CD4-positive, alpha-beta T cell treated with Interleukin-4 for 4 hours (primary cell): ENCODE measurements at regions not wholly inside any gene's neighbourhood (a gene's known extent, or its start where the extent isn't known, plus 50 kb on each side); places are given as distances from the start of the nearest gene placed in this dataset.

Experiments
- DNase-seq: peaks from one replicate; pipeline ENCODE4 v3.0.0-alpha.2; 2020

DNA sequence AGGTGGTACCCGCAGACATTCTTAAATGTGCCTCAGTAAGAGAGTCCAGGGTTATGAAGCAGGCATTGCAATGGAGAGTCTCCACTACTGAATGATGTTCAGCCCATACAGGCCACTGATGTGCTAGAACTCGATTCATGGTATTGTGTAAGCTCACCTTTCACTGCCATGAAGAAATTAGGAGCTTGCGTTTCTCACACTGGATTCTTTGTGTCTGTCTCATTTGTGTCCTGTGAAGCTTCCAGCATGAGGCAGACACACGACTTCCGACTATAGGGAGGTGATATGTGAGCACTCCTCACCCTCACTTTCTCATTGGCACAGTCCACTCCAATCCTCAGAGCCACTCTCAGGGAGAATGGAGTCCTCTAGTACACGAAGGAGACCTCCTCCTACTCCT, 677.4 kb upstream of the RAB6C start:
- DNase-seq, result no peak

DNA sequence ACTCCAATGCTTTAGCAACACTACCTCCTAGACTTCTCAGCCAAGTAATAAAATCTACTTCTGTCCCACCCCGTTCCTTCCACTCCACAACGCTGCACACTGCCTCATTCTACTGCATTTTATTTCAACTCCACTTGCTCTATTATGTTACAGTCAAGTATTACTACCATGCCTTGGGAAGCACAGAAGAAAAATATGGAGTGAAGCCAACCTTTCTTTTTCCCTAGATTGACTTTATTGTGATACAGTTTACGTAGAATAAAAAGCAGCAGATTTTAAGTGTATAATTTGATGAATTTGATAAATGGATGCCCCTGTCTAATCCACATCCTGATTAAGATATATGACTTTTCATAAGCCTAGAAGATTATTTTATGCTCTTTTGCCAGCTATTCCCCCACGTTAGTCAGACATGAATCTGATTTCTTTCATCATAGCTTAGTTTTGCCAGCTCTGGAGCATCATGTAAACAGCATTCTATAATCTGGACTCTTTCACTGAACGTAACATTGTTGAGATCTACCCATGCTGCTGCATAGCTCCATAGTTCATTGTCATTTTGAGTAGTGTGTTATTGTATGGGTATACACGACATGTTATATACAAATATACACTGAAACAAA, 676.8 kb upstream of the RAB6C start:
- DNase-seq, result no peak

DNA sequence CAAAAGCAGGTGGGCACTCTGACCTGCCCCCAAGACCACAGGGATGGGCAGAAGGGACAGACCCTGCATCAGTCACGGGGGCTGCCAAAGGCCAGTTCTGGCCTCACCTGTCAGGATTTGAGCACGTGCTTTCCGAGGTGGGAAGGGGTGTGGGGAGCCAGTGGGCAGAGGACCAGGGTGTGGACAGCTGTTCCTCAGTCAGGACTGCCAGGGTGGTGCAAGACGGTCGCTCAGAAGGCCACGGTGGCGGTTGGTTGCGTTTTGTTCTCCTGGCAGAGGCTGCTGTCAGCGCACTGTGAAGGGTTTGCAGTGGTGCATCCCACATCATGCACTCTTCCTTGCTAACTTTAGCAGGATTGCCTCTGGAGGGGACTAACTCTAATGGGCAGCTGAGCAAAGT, 665.3 kb upstream of the RAB6C start:
- no peak for DNase-seq

DNA sequence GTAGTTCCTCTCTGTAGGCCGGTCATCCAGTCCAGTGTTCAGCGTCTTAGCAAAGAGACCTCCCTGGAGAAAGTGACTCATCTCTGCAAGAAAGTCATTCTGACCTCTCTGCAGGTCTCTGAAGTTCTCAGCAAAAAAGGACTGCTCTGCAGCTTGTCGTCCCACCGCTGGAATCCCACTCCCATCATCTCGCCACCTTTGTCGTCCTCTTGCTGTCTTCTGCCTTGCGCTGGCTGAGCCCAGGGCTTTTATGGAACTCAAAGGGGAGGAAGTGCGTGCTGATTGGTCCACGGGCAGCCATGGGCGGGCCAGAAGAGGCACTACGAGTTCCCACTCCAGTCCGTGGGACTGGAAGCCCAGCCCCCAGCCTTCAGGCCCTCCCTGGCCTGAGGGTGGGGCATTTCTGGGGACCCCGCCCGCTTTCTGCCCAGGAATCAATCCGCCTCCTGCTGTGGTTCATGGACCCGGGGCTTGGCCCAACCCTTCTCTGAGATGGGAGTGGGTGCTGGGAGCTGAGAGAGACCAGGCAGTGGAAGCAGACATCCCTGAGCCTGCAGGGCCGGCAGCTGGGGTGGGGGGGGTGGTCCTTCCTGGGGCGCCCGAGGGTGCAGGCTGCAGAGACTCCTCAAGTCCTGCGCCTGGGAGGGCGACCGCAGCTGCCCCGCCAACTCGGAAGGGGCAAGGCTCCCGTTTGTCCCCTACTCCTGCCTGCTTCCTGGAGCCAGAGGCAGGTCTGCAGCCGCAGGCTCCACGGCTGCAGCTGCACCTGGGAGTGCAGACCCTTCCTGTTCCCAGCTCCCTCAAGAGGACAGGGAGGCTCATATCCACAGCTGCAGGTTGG, 660.7 kb upstream of the RAB6C start:
- no peak for DNase-seq

DNA sequence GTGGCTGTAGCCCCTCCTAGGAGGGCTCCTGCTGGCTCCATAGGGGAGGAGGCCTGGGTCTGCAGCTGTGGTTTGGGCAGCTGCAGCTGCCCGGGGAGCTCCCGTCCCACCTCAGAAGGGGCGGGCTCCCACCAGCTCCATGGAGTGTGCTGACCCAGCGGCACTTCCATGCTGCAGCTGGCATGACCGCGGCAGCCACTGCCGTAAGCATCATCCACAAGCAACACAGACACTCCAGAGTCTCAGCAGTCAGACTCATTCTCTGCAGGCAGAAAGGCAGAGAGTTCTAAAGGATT, 660.1 kb upstream of the RAB6C start:
- DNase-seq, result no peak

DNA sequence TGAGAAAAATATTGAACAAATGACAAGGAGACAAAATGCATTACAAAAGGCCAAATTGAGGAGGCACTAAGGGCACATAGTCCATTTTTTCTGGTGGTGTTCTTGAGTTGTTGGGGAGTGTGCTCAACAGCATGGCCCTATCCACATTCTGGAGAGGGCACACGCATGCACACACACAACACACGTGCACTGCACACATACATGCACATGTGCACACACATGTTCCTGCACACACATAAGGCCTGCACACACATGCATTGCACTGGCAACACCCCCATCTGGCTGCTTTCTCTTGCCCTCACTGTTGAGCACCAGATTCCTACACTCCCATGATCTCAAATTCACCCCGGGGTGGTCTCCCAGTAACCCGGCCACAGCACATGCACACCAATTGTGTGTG, 659.2 kb upstream of the RAB6C start:
- no peak for DNase-seq

DNA sequence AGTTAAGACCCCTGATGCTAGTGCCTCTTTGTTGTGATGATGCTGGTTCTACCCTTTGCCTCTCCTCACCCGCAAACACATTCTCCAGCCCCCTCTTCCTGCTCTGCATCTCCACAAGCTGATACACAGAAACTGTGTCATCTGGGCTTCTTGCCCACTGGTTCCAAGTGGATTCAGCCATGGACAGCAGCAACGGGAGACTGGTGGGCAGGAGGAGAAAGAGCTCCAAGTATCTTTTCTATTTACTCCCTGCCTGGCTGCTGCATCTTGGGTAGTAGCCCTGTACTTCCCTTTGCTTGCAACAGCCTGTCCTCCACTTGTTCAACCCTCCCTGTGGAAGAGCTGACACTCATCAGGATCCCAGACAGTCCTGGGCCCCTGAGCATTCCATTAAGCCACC, 655.1 kb upstream of the RAB6C start:
- DNase-seq, result no peak

DNA sequence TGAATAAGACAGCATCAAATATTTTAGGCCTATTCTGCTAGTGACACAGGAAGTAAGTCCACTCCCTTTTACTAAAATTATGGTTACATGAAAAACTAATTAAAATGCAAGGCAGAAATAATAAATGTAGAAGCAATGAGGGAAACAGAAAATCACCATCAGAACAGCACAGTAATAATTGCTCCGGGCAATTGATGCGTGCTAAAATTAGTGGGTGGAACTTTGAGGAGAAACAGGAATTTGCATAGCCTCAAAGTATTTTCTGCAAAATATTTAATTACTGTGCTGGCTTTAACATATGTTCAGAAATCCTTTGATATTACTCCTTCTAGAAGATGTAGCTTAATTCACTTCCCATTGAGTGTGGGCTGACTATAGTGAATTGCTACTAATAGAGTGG, 654.3 kb upstream of the RAB6C start:
- DNase-seq, result no peak

DNA sequence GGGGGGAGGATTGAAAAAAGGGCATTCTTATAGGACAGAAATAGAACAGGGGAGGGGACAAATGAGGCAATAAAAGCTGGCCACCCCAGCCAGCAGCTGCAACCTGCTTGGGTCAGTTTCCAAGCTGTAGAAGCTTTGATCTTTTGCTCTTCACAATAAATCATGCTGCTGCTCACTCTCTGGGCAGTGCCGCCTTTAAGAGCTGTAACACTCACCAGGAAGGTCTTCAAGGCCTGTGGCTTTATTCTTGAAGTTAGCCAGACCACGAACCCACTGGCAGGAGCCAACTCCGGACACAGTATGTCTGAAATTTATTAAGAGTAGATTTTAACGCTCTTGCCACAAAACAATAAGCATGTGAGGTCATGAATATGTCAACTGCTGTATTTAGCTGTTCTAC, 649.9 kb upstream of the RAB6C start:
- no peak for DNase-seq

DNA sequence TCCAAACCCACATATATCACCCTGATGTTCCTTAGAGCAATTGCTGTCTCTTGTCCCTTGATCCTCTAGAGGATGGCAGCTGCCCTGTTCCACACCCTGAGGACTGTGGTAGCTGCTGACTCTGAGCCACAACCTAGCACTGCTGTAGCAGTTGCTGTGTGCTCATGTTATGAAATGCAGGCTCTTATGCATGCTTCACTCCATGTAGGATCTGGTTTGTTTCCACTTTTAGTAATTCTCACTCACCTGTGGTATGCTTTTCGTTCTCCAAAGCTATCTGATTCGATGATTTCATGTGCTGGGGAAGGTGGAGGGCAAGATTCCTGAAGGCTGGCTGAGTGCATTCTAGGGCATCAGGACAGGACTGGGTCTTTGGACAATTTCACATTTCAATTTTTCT, 649.0 kb upstream of the RAB6C start:
- DNase-seq, result no peak

DNA sequence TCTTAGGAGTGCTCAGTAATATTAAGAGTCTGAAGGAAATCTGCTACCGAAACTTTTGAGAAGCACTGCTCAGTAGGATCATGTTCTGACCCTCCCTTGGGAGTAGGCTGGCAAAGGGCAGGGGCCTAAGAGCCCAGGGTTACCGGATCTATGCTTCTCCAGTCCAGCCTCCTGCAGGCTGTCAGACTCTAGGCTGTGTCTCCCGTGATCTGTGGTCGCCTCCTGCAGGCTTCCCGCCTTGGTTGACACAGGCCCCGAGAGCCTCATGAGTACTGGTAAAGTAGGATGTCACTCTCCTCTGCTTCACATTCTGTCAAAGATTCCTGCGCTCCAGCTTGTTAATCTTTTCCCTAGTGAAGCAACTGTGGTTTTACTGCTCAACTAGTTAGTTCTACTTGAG, 647.8 kb upstream of the RAB6C start:
- DNase-seq, result no peak

DNA sequence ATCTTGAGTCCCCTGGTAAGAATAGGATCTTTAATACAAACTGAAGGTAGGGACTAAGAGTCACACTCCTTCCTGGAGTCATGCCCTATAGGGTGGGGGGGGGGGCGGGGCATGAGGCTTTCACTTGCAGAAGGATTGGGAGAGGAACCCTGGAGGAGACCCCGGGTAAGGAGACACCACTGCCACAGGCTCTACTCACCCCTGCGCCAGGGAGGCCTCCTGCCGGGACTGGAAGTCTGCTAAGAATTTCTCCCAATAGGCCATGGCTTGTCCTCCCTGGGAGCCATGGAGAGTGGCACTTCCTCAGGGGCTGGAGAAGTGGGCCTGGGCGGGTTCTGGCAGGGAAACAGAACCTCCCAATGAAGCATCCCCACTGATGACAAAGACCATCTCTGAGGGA, 645.3 kb upstream of the RAB6C start:
- no peak for DNase-seq

DNA sequence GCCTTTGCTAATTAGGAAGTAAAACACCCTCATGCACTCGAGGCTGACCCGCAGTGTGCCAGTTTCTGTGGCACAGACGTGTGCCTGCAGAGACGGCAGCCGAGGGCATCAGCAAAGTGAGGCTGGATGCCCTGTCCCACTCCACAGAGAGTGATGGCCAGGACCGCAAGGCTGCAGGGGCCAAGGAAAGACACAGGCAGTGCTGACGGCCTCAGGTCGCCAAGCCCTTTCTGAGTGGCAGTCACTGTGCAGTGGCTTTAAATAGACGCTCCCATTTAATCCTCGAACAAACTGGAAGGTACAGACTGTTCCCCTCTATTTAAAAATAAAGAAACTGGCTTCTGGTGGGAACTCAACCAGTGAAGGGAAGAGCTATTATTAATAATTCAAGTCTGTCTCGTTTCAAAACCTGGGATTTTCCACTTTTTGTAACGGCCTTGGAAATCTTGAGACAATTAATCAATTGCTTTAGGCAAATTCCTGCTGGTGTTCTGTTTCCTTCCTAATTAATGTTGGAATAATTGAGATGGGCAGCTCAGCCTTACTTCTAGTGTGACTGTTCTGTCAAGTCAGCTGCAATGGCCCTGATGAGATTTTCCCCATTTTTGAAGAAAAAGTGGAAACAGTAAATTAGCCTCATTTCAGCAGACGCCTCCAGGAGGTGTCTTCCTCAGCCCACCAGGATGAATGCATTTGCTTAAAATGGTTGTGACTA, 644.6 kb upstream of the RAB6C start:
- DNase-seq, result no peak

DNA sequence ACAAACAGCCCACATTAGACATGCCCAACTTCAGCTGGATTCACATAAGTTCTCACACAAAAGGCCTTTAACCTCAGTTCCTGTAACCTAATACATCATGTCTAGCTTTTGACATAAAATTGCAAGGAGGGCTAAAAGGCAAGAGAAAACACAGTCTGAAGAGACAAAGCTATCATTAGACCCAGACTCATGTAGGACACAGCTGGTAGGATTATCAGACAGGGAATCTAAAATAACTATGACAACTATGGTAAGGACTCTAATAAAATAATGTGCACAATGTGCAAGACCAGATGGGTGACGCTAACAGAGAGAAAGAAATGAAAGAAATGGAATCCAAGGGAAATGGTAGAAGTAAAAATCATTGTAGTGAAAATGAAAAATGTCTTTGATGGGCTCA, 643.2 kb upstream of the RAB6C start:
- no peak for DNase-seq

DNA sequence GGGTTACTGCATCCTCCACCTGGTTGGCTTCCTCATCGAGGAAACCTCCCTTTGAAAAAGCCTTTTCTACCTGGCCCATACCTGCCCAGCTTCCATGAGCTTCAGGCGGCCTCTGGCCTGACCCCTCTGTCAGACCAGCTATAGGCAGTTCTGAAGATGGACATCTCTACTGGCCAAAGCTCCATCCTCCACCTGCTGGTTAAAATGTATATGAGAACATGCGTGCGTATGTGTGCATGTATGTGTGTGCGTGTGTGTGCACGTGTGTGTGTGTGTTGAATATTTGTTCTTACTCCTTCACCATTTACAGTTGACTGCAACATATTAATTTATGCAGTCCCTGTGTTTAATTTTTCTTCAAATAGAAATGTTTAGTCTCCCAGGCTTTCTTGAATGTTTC, 642.4 kb upstream of the RAB6C start:
- DNase-seq, result no peak

DNA sequence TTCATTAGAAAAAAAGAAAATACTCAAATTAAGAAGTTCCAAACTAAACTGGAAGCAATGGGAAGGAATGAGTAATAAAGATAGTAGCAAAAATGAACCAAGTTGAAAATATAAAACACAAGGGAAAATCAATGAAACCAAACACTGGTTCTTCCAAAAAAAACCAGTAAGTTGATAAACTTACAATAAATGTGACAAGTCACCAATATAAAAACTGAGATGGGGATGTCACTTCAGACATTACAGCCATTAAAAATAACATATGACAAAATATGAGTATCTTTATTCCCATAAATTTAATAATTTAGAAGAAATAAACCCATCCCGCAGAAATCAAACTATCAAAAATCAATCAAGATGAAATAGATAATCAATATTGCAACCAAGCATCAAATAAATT, 633.9 kb upstream of the RAB6C start:
- no peak for DNase-seq

DNA sequence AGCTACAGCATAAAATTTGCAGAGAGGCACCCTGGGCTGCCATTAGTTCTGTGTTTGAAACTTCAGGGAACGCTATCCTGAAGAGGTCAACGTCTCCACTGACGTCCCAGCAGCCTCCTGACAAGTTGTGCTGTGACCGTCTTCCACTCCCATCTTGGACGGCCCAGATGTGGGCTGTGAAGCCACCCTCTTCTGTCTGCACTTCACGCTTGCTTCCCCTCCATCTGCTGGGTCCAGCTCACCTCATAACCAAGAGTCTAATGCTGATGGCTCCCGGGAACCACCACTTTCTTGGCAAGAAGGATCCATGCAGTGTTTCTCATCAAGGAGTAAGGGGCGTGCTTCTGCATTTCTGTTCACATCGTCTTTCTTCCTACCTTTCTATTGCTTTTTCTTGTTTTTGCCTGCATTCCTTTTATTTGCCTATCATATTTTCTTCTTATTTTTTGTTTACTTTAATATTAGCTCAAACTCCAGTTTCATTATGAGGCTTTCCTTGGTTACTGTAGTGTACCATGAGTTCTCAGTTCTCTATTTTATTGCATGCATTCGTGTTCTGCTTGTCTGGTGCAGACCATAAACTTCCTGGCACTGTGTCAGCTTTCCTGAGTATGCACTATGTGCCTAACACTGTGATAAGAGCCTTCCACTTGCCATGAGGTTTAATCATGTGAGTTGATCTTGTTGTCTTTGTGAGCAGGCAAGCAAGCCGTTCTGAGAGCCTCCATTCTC, 631.8 kb upstream of the RAB6C start:
- DNase-seq, result no peak

DNA sequence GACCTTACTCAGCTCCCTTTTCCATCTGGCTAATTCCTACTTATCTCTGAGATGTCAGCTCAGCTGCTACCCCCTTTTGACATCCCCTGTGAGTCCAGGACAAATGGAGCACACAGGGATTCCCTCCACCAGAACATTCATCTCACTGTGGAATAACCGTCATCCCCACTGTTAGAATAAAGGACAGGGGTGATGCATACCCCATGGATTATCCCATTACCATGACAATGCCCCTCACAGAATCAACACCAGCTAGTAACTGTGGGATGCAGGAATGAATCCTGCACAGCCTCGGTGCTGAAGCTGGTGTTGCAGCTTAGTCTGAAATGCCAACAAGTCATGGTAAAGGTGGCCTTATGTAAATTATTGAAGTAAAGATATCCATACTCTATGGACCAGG, 624.8 kb upstream of the RAB6C start:
- DNase-seq, result no peak

DNA sequence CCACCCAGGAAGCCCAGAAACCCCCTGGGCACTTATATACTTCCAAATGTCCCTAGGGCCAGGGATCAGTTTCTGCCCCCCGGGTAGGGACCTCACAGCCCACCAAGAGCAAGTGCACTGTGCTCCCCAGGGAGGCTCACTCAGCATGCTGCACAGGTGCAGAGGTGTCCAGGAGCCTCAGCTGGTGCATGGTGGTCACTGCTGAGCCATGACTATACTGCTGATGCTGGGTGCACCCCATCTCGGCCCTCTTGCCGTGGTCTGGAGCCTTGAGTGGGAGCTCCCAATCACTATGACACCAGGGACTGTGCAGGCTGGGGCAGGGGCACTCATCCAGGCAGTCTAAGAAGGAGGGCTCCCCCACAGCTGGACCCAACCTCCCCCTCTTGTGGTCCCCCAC, 617.8 kb upstream of the RAB6C start:
- DNase-seq, result no peak

DNA sequence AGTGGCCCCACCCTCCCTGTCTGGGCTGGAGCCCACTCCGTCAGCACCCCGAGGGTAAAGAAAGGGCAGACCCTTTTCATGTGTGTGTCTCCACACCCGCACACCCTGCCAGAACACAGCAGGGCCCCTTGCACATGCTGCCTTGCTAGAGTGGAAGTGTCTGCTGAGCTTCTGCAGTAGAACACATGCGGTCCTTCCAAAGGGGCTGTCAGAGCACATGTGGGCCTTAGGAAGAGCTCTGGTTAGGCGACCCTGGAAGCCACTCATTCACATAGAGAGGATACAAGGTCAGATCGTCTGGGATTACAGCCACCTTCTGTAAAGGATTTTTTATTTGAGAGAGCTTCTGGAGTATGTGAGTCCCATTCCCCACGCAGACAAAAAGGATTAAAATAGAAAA, 613.2 kb upstream of the RAB6C start:
- DNase-seq, result no peak

DNA sequence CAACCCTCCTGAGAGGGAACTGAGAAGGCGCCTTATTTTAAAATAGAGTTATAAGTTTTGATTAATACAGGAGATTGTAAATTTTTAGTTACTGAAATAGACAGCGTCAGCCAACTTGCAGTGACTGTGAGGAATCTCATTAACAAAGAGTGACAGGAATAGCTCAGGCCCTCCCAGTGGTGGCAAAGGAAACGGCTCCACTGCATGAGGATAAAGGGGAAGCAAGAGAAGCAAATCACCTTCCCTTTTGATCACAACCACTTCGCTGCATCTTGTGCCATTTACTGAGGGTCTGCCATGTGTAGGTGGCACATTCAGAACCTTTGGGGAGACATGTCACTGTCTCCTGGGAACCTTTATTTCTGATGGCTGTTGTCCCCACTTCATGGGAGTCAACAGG, 612.4 kb upstream of the RAB6C start:
- no peak for DNase-seq

DNA sequence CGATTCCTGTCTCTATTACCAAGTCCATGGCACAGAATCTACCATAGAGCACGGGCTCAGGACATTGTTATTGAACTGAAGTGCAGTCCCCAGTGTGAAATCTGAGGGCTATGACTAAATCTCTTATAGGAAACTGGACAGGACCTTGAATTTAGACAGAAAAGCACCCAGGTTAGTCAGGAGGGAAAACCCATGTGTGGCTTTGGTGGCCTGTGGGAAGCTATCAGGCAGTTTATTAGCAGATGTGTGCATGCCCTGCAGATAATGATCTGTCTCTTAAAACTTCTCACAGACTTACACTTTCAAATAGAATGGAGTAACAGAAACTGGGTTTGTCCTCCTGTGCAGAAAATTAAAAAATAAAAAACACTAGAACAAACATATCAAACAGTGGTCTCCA, 610.0 kb upstream of the RAB6C start:
- no peak for DNase-seq

DNA sequence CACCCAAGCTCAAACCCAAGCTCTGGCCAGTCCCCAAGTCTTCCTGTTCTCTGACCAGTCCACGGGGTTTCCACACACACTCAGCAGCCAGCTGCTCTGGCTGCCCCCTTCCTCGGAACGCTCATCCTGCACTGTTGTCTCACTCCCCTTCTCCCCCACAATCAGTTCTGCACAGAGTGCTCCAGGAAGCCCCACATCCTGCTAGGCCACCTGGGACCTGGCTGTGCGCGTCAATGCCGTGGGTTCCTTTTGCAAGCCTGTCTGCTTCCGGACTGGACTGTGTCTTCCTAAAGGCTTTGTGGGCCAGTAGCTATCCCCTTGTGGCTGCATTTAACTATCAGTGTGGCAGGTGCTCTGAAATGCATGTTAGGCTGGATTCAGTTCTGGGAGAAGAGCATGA, 605.0 kb upstream of the RAB6C start:
- no peak for DNase-seq
